ENCODE measurements at regions not wholly inside any gene's neighbourhood (a gene's known extent, or its start where the extent isn't known, plus 50 kb on each side); places are given as distances from the start of the nearest gene placed in this dataset.

GRCh38 chr2:41947701-41948396, 100.0 kb upstream of the PKDCC start:
- H4K20me1 ChIP-seq (ENCODE audit: low read depth): peaks cover 11% of the 10 kb centered on the region
- peaks cover 29% of the 10 kb centered on the region for H3K27me3 Mint-ChIP-seq (ENCODE audit: insufficient read depth, low read depth)
- H3F3A ChIP-seq (ENCODE audit: low read depth): peaks cover 50% of the 10 kb centered on the region
- peak; percentile 77 for DNase-seq (ENCODE audit: low spot score)
- peaks cover 58% of the 10 kb centered on the region for H3K4me1 ChIP-seq
- peaks cover 3% of the 10 kb centered on the region for H3K9me3 Mint-ChIP-seq
- no peak overlapping the region for H2AFZ ChIP-seq (replicated peaks)
- no peaks in the 10 kb centered on the region for H3K27me3 ChIP-seq
- H3K9ac ChIP-seq: no peak overlapping the region
- no peak for TF ChIP-seq EZH2 (IDR thresholded peaks at IDR 0.05)
- no peak for TF ChIP-seq CTCF (IDR thresholded peaks at IDR 0.05)
- no peak for TF ChIP-seq EZH2phosphoT487 (IDR thresholded peaks at IDR 0.05)
- H3K36me3 ChIP-seq: no peaks in the 10 kb centered on the region
- H3K4me1 Mint-ChIP-seq: peaks cover 43% of the 10 kb centered on the region
- H3K27ac ChIP-seq: peak overlapping the region; percentile 68
- peak overlapping the region; percentile 35 for H3K4me3 ChIP-seq
- peak overlapping the region; percentile 22 for H3K4me3 Mint-ChIP-seq
- peak overlapping the region; percentile 74 for H3K4me2 ChIP-seq
- no peaks in the 10 kb centered on the region for H3K79me2 ChIP-seq (ENCODE audit: low read depth)
- H3K27ac Mint-ChIP-seq: peak overlapping the region; percentile 63
- H3K36me3 Mint-ChIP-seq: no peaks in the 10 kb centered on the region
- no peaks in the 10 kb centered on the region for H3K9me3 ChIP-seq (ENCODE audit: low read depth)

DNA sequence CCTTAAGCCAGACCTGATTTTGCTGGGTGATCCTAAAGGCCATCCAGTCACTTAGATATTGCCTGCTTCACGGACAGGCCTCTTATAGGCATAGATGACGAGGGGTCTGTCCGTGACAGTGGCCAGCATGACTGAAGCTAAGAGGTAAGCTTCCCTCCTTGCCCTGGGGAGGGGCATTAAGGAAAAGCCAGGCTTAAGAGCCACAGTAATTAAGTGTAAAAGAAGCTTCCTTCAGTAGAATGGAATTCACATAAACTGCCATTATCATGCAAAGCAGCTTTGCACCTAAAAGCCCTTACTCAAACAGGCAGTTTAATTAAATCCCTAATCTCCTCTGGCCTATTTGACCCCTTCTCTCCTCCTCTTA, 99.4 kb upstream of the PKDCC start:
- Histone ChIP-seq H3K4me1 (peaks cover 54% of the 10 kb centered on the region), H3K4me3 (peak overlapping the region; percentile 35), H3K9ac (no peak overlapping the region), H3K27ac (peak overlapping the region; percentile 68), H2AFZ (replicated peaks) (no peak overlapping the region), H3K36me3 (no peaks in the 10 kb centered on the region), H3K4me2 (peak overlapping the region; percentile 74), H3K27me3 (no peaks in the 10 kb centered on the region), H3K9me3 (ENCODE audit: low read depth) (no peaks in the 10 kb centered on the region), H3F3A (ENCODE audit: low read depth) (peaks cover 50% of the 10 kb centered on the region), H4K20me1 (ENCODE audit: low read depth) (peaks cover 11% of the 10 kb centered on the region), H3K79me2 (ENCODE audit: low read depth) (no peaks in the 10 kb centered on the region)
- Mint-ChIP-seq H3K27ac (peak overlapping the region; percentile 63), H3K36me3 (no peaks in the 10 kb centered on the region), H3K4me3 (no peak overlapping the region), H3K9me3 (peaks cover 3% of the 10 kb centered on the region), H3K4me1 (peaks cover 46% of the 10 kb centered on the region), H3K27me3 (ENCODE audit: insufficient read depth, low read depth) (peaks cover 25% of the 10 kb centered on the region)
- peak; percentile 95 for DNase-seq (ENCODE audit: low spot score)
- TF ChIP-seq EZH2 (IDR thresholded peaks at IDR 0.05) (no peak), EZH2phosphoT487 (IDR thresholded peaks at IDR 0.05) (peak; percentile 99), CTCF (IDR thresholded peaks at IDR 0.05) (no peak)

GRCh38 chr2:41949091-41949882, 98.5 kb upstream of the PKDCC start:
- Histone ChIP-seq H3F3A (ENCODE audit: low read depth) (peaks cover 50% of the 10 kb centered on the region), H4K20me1 (ENCODE audit: low read depth) (peaks cover 11% of the 10 kb centered on the region), H3K9me3 (ENCODE audit: low read depth) (no peaks in the 10 kb centered on the region), H3K4me1 (peaks cover 49% of the 10 kb centered on the region), H3K4me2 (peak overlapping the region; percentile 74), H3K9ac (no peak overlapping the region), H3K79me2 (ENCODE audit: low read depth) (no peaks in the 10 kb centered on the region), H3K4me3 (peak overlapping the region; percentile 13), H3K27ac (no peak overlapping the region), H3K36me3 (no peaks in the 10 kb centered on the region), H2AFZ (replicated peaks) (no peak overlapping the region), H3K27me3 (no peaks in the 10 kb centered on the region)
- no peak overlapping the region for H3K27ac Mint-ChIP-seq
- no peaks in the 10 kb centered on the region for H3K36me3 Mint-ChIP-seq
- H3K27me3 Mint-ChIP-seq (ENCODE audit: insufficient read depth, low read depth): peaks cover 26% of the 10 kb centered on the region
- DNase-seq (ENCODE audit: low spot score): peak; percentile 27
- H3K4me3 Mint-ChIP-seq: no peak overlapping the region
- peaks cover 3% of the 10 kb centered on the region for H3K9me3 Mint-ChIP-seq
- TF ChIP-seq CTCF (IDR thresholded peaks at IDR 0.05) (no peak), EZH2phosphoT487 (IDR thresholded peaks at IDR 0.05) (no peak)
- H3K4me1 Mint-ChIP-seq: peaks cover 54% of the 10 kb centered on the region

All from neural progenitor cell (in vitro differentiated cells).